Renal cortex interstitium (tissue), 11 donors: ENCODE measurements at regions not wholly inside any gene's neighbourhood (a gene's known extent, or its start where the extent isn't known, plus 50 kb on each side); places are given as distances from the start of the nearest gene placed in this dataset.

Experiments used
- DNase-seq, 11 donors: peaks; one replicate each; pipeline ENCODE4 v3.0.0-alpha.2; 2013; ENCODE audit warnings: low read depth in 9 of 11, low spot score in 4 of 11; ENCODE audit errors: extremely low read depth in 1 of 11

DNA sequence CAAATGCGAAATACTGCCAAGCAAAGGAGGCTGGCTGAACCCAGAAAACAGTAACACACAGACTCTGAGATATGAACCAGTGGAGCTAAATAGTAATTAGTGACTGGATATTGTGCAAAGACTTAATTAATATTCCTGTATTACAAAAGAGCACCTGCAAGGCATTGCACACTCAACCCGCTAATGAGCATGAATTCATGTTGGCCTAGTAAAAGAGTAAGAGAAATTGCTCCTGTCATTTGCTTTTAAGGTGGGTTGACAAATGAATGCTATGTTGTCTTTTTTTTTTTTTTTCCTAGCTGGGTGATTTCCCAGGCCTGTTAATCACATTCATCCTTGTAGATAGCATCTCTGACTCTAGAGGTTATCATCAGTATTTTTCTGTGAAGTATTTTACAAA, 87.0 kb upstream of the CERS6 start:
- no peak for DNase-seq

DNA sequence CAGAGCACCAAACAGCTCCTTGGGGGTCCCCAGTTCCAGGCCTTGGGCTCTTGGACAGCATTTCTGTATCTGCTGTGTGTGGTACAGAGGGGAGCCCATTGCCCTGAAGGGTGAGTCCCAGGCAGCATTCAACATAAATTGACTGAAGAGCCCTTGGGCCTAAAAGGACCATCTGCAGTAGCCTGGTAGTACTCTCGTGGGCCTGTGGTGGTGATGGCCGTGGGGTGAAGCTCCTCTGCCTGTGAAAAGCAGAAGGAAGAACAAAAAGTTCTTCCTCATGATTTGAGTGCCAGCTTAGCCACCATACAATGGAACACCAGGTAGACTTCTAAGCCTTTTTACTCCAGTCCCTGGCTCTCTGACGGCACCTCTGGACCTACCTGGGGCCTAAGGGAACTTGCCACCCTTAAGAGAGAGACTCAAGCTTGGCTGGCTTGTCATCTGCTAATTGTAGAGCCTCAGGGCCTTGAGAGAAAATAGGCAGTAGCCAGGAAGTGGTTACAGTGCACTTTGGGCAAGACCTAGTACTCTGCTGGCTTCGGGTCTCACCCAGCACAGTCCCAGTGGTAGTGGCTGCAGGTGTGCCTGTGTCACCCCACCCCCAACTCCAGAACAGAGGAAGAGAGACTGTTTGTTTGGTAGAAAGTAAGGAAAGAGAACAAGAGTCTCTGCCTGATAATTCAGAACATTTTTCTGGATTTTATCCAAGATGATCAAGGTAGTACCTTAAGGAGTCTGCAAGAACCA, 84.6 kb upstream of the CERS6 start:
- no peak for DNase-seq

DNA sequence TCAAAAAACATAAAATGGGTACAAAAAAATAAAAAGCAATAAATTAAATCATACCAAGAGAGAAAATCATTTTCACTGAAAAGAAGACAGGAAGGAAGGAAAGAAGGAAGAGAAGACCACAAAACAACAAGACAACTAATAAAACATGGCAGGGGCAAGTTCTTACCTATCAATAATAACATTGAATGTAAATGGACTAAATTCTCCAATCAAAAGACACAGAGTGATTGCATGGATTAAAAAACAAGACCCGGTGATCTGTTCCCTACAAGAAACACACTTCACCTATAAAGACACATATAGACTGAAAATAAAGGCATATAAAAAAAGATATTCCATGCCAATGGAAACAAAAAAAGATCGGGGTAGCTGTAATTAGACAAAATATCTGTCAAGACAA, 82.6 kb upstream of the CERS6 start:
- DNase-seq, result no peak

DNA sequence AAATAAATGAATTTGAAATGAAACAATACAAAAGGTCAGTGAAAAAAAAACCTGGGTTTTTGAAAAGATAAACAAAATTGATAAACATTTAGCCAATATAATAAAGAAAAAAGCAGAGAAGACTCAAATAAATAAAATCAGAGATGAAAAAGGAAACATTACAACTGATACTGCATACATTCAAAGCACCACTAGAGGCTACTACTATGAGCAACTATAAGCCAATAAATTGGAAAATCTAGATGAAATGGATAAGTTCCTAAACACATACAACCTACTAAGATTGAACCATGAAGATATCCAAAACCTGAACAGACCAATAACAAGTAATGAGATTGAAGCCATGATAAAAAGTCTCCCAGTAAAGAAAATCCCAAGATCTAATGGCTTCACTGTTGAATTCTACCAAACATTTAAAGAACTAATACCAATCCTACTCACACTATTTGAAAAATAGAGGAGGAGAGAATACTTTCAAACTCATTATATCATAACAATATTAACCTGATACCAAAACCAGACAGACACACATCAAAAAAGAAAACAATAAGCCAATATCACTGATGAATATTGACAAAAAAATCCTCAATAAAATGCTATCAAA, 80.8 kb upstream of the CERS6 start:
- no peak for DNase-seq

DNA sequence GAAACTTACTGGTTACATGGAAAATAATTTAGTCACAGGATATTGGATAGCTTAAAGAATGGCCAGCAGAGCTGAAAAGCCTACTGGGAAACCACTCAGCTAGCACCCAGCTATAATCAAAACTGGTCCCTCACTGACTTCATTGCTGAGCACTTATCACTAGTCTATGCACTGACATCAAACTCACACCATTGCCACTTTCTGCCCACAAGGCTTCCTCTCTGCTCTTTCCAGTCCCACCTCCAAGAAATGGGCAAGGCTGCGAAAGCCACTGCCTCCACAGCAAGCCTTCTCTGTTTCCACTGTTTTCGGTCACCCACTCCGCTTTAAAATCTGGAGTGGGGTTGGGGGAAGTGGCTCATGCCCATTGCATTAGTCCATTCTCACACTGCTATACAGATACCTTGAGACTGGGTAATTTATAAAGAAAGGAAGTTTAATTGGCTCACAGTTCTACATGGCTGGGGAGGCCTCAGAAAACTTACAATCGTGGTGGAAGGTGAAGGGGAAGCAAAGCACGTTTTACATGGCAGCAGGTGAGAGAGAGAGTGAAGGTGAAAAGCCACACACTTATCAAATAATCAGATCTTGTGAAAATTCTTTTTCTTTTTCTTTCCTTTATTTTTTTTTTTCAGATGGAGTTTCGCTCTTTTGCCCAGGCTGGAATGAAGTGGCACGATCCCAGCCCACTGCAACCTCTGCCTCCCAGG, 77.0 kb upstream of the CERS6 start:
- no peak for DNase-seq

DNA sequence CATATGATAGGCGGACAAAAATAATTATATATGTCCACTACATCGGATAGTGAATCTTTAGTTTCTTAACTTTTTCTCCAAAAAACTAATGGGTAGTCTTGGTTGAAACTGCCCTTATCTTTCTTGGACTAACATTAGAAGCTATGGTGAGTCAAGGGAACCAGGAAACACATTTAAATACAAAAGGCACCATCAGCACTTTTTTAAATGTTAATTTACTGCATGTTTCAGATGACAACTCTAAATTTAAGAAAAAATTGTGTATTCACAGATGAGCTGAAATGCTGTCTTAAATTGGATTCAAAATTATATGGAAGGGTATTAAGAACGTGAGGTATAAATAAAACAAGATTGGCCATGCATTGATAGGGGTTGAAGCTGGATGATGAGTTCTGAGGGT, 75.6 kb upstream of the CERS6 start:
- DNase-seq, result no peak

DNA sequence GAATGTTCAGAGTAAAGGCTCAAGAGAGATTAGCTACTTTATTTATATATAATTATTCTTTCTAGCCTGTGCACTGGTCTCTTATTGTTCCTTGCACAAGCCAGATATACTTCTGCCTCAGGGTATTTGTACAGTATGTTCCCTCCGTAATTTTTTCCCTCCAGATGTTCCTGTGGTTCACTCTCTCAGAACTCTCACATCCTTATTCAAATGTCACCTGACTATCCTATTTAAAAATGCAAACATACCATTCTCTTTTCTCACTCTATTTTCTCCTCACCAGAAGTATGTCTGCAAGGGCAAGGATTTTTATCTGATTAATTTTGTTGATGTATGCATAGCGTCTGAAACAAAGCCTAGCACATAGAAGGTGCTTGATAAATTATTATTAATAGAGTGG, 64.0 kb upstream of the CERS6 start:
- DNase-seq, result no peak

DNA sequence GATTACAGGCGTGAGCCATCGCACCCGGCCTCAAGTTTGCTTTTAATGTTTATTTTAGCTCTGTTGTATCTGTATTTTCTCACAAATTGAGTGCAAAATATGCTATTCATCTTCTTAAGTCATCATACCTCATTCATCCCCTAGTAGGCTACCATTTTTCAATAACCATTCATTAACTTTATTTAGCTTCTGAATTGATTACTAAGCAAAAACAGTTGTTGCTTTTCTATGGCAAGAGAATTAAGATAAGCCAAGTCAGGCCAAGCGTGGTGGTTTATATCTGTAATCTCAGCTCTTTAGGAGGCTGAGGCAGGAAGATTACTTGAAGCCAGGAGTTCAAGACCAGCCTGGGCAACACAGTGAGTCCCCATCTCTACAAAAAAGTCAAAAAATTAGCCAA, 63.3 kb upstream of the CERS6 start:
- no peak for DNase-seq

DNA sequence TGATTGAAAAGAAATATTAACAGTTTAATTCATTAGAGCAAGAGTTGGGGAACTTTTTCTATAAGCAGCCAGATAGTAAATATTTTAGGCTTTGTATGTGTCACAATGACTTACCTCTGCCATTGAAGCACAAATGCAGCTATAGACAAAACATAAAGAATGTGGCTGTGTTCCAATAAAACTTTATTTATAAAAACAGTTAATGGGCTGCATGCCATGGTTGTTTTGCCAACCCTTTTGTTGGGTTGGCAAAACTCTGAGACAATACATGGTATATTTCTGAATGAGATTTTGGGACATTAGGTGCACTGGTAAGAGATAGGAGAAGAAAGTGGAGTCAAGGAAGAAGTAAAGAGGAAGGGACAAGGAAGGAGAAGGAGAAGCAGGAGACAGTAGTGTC, 61.8 kb upstream of the CERS6 start:
- no peak for DNase-seq

DNA sequence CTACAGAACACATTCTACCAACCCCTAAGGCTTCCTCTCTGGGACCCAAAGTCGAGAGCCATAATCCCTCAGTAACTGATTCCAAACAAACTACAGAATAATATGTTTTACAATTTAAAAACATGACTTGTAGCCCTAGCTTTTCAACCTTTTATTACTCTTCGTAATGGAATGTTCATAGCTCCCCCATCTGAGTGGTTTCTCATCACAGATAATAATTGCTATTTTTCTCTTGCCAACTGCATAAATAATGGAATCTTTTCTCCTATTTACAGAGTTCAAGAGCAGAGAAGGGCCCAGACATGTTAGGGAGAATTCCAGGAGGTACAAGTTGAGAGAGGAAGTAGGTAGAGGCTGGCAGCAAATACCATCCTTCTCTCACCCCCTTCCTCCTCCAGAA, 59.9 kb upstream of the CERS6 start:
- peak in 4 of 11 donors; percentile 2 to 9 (median 2) for DNase-seq

DNA sequence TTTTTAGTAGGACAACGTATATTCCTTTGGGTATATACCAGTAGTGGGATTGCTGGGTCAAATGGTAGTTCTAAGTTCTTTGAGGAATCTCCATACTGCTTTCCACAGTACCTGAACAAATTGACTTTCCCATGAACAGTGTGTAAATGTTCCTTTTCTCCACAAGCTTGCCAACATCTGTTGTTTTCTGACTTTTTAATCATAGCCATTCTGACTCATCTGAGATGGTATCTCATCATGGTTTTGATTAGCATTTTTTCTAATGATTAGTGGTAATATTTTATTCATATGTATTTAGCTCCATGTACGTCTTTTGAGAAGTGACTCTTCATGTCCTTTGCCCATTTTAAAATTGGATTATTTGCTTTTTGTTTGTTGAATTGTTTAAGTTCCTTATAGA, 58.4 kb upstream of the CERS6 start:
- DNase-seq, result no peak

DNA sequence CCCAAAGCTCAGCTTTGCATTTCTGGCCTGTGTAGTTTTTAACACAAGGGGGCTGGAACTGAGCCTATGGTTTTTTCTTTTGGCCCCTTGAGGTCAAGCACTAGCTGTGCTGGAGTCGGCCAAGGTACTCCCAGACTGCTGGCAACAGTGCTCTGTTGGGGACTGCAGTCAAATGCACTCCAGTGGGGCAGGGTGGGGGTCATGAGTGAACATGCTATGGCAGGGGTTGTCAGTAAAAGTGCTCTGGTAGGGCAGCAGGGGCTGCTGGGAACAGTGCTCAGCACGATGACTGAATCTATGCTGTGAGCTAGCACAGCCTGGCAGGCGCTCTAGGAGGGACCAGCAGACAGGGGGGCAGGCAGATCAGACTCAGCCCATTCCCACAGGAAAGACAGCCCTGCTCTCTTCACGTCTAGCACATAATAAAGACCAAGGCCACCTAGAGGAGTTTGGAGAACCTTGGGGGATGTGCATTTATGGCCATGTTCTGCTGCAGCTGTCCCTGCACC, 55.0 kb upstream of the CERS6 start:
- no peak for DNase-seq

DNA sequence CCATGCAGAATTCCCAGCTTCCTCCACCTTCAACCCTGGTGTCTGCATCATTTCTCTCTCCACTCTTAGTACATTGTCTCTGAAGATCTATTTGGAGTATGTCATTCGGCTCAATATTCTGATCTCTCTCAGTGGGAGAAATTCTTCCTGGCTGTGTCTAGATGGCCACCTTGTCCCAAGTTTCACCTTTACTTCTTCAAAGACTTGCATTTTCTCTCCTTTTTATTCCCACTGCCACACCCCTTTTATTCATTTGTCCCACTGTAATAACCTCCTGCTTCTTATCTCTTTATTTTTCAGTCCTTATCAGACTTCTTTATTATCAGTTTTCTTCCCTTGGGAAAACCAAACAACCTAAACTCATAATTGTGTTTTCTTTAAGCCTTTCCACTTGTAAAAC, 54.3 kb upstream of the CERS6 start:
- no peak for DNase-seq

DNA sequence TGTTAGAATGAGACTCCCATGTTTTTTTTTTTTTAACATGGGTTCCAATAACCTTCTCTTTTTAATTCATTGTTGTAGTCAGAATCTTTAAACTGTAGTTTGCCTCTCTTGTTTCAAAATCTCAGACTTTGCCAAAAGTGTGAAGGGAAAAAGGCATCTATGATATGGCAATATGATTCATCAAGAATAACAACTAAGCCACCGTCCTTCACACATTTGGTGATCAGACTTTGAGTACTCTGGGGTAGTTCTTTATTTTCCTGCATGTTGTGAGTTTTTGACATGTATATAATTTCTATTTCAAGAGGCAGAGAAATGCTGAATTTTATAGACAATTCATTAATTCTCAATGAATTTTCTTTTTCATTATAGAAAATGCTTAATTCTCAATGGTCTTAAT, 53.5 kb upstream of the CERS6 start:
- no peak for DNase-seq

DNA sequence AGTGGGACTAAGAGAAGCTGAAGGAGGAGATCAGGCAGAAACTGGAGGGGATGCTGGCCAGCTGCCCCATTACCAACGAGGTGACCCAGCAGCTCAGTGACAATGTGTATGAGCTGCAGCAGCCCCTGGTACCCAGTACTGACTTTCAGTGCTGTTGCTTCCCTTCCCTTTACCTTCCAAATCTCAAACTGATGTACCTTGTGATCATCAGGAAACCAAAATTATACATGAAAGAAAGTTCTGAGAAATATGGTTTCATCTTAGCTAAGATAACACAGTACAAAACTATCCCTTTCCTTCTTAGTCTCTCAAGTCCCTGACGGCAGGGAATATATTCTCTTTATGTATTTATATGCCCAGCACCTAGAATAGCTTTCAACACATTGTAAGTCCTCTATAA, 52.3 kb upstream of the CERS6 start:
- no peak for DNase-seq

DNA sequence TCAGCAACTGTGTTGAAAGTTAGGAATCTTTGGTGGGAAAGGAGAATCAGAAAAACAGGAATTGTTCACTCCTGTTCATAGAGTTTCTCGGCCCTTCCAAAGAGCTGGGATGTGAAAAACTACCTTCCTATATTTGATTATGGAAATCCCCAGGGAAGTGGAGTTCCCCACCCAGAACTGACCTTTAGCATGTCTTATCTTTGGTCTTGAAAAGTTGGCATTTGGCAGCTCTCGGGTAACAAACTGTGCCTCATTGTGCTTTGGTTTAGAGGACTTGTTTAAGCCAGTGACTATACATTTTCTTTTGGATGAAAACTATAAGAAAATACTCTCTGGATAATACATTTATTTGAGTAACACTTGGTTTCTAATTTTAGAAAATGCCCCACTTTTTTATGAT, 51.3 kb upstream of the CERS6 start:
- DNase-seq, result no peak
